ENCODE measurements at regions not wholly inside any gene's neighbourhood (a gene's known extent, or its start where the extent isn't known, plus 50 kb on each side); places are given as distances from the start of the nearest gene placed in this dataset.

- DNase-seq (ENCODE audit: low spot score) (no peak), ATAC-seq (no peak)
- Histone ChIP-seq H3K4me1 (ENCODE audit: insufficient read depth) (no peaks in the 10 kb centered on the region), H3K4me3 (no peak overlapping the region), H2AFZ (no peak overlapping the region), H3K27me3 (ENCODE audit: insufficient read depth) (no peaks in the 10 kb centered on the region), H3K4me2 (no peak overlapping the region), H3K79me2 (replicated peaks; ENCODE audit: insufficient read depth) (no peaks in the 10 kb centered on the region), H3F3A (replicated peaks; ENCODE audit: low read depth) (no peaks in the 10 kb centered on the region), H3K27ac (ENCODE audit: low read depth) (no peak overlapping the region), H4K20me1 (replicated peaks; ENCODE audit: insufficient read depth) (no peaks in the 10 kb centered on the region), H3K36me3 (ENCODE audit: insufficient read depth) (no peaks in the 10 kb centered on the region), H3K9me2 (ENCODE audit: insufficient read depth) (no peaks in the 10 kb centered on the region)
- Mint-ChIP-seq H3K36me3 (ENCODE audit: low read depth) (no peaks in the 10 kb centered on the region), H3K27me3 (ENCODE audit: insufficient read depth, low read depth, poor library complexity) (no peaks in the 10 kb centered on the region), H3K4me1 (peaks cover 8% of the 10 kb centered on the region; the same call in 1 of the 3 replicates), H3K27ac (no peak overlapping the region), H3K4me3 (no peak overlapping the region), H3K9me3 (no peaks in the 10 kb centered on the region)
- TF ChIP-seq STAT1 (IDR thresholded peaks at IDR 0.05; ENCODE audit: unreplicated experiment) (no peak), ZNF114 (CRISPR knock-in tag; IDR thresholded peaks at IDR 0.05) (no peak), EZH2phosphoT487 (IDR thresholded peaks at IDR 0.05; ENCODE audit: unreplicated experiment) (no peak)
- TF ChIP-seq, protein P1, sequence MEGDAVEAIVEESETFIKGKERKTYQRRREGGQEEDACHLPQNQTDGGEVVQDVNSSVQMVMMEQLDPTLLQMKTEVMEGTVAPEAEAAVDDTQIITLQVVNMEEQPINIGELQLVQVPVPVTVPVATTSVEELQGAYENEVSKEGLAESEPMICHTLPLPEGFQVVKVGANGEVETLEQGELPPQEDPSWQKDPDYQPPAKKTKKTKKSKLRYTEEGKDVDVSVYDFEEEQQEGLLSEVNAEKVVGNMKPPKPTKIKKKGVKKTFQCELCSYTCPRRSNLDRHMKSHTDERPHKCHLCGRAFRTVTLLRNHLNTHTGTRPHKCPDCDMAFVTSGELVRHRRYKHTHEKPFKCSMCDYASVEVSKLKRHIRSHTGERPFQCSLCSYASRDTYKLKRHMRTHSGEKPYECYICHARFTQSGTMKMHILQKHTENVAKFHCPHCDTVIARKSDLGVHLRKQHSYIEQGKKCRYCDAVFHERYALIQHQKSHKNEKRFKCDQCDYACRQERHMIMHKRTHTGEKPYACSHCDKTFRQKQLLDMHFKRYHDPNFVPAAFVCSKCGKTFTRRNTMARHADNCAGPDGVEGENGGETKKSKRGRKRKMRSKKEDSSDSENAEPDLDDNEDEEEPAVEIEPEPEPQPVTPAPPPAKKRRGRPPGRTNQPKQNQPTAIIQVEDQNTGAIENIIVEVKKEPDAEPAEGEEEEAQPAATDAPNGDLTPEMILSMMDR (conservative IDR thresholded peaks at IDR 0.05; ENCODE audit: low read depth in 2 of 2), result no peak
- TF ChIP-seq, protein P2, sequence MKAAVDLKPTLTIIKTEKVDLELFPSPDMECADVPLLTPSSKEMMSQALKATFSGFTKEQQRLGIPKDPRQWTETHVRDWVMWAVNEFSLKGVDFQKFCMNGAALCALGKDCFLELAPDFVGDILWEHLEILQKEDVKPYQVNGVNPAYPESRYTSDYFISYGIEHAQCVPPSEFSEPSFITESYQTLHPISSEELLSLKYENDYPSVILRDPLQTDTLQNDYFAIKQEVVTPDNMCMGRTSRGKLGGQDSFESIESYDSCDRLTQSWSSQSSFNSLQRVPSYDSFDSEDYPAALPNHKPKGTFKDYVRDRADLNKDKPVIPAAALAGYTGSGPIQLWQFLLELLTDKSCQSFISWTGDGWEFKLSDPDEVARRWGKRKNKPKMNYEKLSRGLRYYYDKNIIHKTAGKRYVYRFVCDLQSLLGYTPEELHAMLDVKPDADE (IDR thresholded peaks at IDR 0.05), result no peak
Observed at GRCh38 chr16:60684002-60684401, 1352.2 kb downstream of the CDH8 start.

GRCh38 chr16:60682219-60682618 is 1354.0 kb downstream of the CDH8 start:
- no peak overlapping the region for H3K27ac ChIP-seq (ENCODE audit: low read depth)
- no peak overlapping the region for H3K4me3 ChIP-seq
- Mint-ChIP-seq H3K9me3 (no peaks in the 10 kb centered on the region), H3K4me3 (no peak overlapping the region), H3K4me1 (peaks cover 8% of the 10 kb centered on the region; the same call in 1 of the 3 replicates), H3K36me3 (ENCODE audit: low read depth) (no peaks in the 10 kb centered on the region), H3K27me3 (ENCODE audit: insufficient read depth, low read depth, poor library complexity) (no peaks in the 10 kb centered on the region), H3K27ac (no peak overlapping the region)
- H3K27me3 ChIP-seq (ENCODE audit: insufficient read depth), result no peaks in the 10 kb centered on the region
- no peaks in the 10 kb centered on the region for H3F3A ChIP-seq (replicated peaks; ENCODE audit: low read depth)
- H4K20me1 ChIP-seq (replicated peaks; ENCODE audit: insufficient read depth), result no peaks in the 10 kb centered on the region
- H3K4me2 ChIP-seq, result no peak overlapping the region
- no peaks in the 10 kb centered on the region for H3K4me1 ChIP-seq (ENCODE audit: insufficient read depth)
- ATAC-seq (no peak), DNase-seq (ENCODE audit: low spot score) (no peak)
- H3K36me3 ChIP-seq (ENCODE audit: insufficient read depth), result no peaks in the 10 kb centered on the region
- no peaks in the 10 kb centered on the region for H3K79me2 ChIP-seq (replicated peaks; ENCODE audit: insufficient read depth)
- TF ChIP-seq, protein P3, sequence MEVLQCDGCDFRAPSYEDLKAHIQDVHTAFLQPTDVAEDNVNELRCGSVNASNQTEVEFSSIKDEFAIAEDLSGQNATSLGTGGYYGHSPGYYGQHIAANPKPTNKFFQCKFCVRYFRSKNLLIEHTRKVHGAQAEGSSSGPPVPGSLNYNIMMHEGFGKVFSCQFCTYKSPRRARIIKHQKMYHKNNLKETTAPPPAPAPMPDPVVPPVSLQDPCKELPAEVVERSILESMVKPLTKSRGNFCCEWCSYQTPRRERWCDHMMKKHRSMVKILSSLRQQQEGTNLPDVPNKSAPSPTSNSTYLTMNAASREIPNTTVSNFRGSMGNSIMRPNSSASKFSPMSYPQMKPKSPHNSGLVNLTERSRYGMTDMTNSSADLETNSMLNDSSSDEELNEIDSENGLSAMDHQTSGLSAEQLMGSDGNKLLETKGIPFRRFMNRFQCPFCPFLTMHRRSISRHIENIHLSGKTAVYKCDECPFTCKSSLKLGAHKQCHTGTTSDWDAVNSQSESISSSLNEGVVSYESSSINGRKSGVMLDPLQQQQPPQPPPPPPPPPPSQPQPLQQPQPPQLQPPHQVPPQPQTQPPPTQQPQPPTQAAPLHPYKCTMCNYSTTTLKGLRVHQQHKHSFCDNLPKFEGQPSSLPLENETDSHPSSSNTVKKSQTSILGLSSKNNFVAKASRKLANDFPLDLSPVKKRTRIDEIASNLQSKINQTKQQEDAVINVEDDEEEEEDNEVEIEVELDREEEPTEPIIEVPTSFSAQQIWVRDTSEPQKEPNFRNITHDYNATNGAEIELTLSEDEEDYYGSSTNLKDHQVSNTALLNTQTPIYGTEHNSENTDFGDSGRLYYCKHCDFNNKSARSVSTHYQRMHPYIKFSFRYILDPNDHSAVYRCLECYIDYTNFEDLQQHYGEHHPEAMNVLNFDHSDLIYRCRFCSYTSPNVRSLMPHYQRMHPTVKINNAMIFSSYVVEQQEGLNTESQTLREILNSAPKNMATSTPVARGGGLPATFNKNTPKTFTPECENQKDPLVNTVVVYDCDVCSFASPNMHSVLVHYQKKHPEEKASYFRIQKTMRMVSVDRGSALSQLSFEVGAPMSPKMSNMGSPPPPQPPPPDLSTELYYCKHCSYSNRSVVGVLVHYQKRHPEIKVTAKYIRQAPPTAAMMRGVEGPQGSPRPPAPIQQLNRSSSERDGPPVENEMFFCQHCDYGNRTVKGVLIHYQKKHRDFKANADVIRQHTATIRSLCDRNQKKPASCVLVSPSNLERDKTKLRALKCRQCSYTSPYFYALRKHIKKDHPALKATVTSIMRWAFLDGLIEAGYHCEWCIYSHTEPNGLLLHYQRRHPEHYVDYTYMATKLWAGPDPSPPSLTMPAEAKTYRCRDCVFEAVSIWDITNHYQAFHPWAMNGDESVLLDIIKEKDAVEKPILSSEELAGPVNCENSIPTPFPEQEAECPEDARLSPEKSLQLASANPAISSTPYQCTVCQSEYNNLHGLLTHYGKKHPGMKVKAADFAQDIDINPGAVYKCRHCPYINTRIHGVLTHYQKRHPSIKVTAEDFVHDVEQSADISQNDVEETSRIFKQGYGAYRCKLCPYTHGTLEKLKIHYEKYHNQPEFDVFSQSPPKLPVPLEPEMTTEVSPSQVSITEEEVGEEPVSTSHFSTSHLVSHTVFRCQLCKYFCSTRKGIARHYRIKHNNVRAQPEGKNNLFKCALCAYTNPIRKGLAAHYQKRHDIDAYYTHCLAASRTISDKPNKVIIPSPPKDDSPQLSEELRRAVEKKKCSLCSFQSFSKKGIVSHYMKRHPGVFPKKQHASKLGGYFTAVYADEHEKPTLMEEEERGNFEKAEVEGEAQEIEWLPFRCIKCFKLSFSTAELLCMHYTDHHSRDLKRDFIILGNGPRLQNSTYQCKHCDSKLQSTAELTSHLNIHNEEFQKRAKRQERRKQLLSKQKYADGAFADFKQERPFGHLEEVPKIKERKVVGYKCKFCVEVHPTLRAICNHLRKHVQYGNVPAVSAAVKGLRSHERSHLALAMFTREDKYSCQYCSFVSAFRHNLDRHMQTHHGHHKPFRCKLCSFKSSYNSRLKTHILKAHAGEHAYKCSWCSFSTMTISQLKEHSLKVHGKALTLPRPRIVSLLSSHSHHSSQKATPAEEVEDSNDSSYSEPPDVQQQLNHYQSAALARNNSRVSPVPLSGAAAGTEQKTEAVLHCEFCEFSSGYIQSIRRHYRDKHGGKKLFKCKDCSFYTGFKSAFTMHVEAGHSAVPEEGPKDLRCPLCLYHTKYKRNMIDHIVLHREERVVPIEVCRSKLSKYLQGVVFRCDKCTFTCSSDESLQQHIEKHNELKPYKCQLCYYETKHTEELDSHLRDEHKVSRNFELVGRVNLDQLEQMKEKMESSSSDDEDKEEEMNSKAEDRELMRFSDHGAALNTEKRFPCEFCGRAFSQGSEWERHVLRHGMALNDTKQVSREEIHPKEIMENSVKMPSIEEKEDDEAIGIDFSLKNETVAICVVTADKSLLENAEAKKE (CRISPR knock-in tag; IDR thresholded peaks at IDR 0.05), result no peak
- TF ChIP-seq, protein P2 (IDR thresholded peaks at IDR 0.05), result no peak
- H2AFZ ChIP-seq, result no peak overlapping the region
- H3K9me2 ChIP-seq (ENCODE audit: insufficient read depth), result no peaks in the 10 kb centered on the region
